ENCODE measurements at regions not wholly inside any gene's neighbourhood (a gene's known extent, or its start where the extent isn't known, plus 50 kb on each side); places are given as distances from the start of the nearest gene placed in this dataset.
"Not testable (repeated sequence)": the region's sequence is repeated elsewhere in the genome, so short reads cannot be mapped to it uniquely, and the experiment has no call there.

- Histone ChIP-seq H3K4me3 (ENCODE audit: low read depth in 1 of 2, low read length in 2 of 2) (no peak overlapping the region), H3K27ac (ENCODE audit: low read length) (no peak overlapping the region), H3K27me3 (ENCODE audit: low read depth, low read length) (no peaks in the 10 kb centered on the region), H3K4me1 (ENCODE audit: control insufficient read depth in 1 of 2, insufficient read depth in 2 of 2, low read length in 2 of 2) (no peaks in the 10 kb centered on the region), H3K9me3 (ENCODE audit: control insufficient read depth in 1 of 2, low read length in 2 of 2) (peaks cover 0 to 3% of the 10 kb centered on the region in 2 donors), H3K36me3 (ENCODE audit: control insufficient read depth in 1 of 2, insufficient read depth in 2 of 2, low read length in 2 of 2) (no peaks in the 10 kb centered on the region)
Observed at GRCh38 chr12:72723732-72724131, 451.6 kb downstream of the TRHDE start.

- H3K4me1 ChIP-seq (ENCODE audit: control insufficient read depth in 1 of 2, insufficient read depth in 2 of 2, low read length in 2 of 2), result no peaks in the 10 kb centered on the region
Observed at GRCh38 chr12:72729451-72730010, 457.4 kb downstream of the TRHDE start.

DNA sequence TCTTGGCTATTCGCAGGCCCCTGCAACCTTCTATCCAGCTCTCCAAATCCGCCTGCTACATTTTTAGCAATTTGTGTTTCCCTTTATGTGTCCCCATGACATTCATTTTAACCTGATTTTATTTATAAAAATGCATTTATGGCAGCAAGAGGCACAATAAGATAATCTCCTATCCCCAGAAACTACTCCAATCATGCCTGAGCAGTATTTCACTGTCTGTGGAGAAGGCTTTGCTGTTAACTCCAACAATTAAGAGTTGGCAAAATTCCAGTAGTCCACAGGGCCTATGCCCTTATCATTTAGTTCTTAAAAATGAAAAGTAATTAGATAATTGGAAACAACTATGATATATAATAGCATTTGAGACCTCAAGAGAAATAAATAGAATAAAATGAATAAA, 462.4 kb downstream of the TRHDE start:
- H3K9me3 ChIP-seq (ENCODE audit: control insufficient read depth in 1 of 2, low read length in 2 of 2), result no peaks in the 10 kb centered on the region
- H3K4me3 ChIP-seq (ENCODE audit: low read depth in 1 of 2, low read length in 2 of 2), result no peak overlapping the region
- no peaks in the 10 kb centered on the region for H3K36me3 ChIP-seq (ENCODE audit: control insufficient read depth in 1 of 2, insufficient read depth in 2 of 2, low read length in 2 of 2)
- H3K4me1 ChIP-seq (ENCODE audit: control insufficient read depth in 1 of 2, insufficient read depth in 2 of 2, low read length in 2 of 2), result no peaks in the 10 kb centered on the region
- no peak overlapping the region for H3K27ac ChIP-seq (ENCODE audit: low read length)
- H3K27me3 ChIP-seq (ENCODE audit: low read depth, low read length), result no peaks in the 10 kb centered on the region

More at GRCh38 chr12:72729451-72730010, 457.4 kb downstream of the TRHDE start:
- Histone ChIP-seq H3K36me3 (ENCODE audit: control insufficient read depth in 1 of 2, insufficient read depth in 2 of 2, low read length in 2 of 2) (no peaks in the 10 kb centered on the region), H3K4me3 (ENCODE audit: low read depth in 1 of 2, low read length in 2 of 2) (no peak overlapping the region), H3K27ac (ENCODE audit: low read length) (no peak overlapping the region), H3K9me3 (ENCODE audit: control insufficient read depth in 1 of 2, low read length in 2 of 2) (peaks cover 0 to 3% of the 10 kb centered on the region in 2 donors), H3K27me3 (ENCODE audit: low read depth, low read length) (no peaks in the 10 kb centered on the region)

- Histone ChIP-seq H3K9me3 (ENCODE audit: control insufficient read depth in 1 of 2, low read length in 2 of 2) (peaks cover 0 to 5% of the 10 kb centered on the region in 2 donors), H3K4me1 (ENCODE audit: control insufficient read depth in 1 of 2, insufficient read depth in 2 of 2, low read length in 2 of 2) (no peaks in the 10 kb centered on the region), H3K27me3 (ENCODE audit: low read depth, low read length) (no peaks in the 10 kb centered on the region), H3K27ac (ENCODE audit: low read length) (no peak overlapping the region), H3K4me3 (ENCODE audit: low read depth in 1 of 2, low read length in 2 of 2) (no peak overlapping the region), H3K36me3 (ENCODE audit: control insufficient read depth in 1 of 2, insufficient read depth in 2 of 2, low read length in 2 of 2) (no peaks in the 10 kb centered on the region)
Observed at GRCh38 chr12:72738811-72739210, 466.6 kb downstream of the TRHDE start.

- H3K9me3 ChIP-seq (ENCODE audit: control insufficient read depth in 1 of 2, low read length in 2 of 2), result peaks cover 0 to 5% of the 10 kb centered on the region in 2 donors
- no peaks in the 10 kb centered on the region for H3K27me3 ChIP-seq (ENCODE audit: low read depth, low read length)
- no peak overlapping the region for H3K4me3 ChIP-seq (ENCODE audit: low read depth in 1 of 2, low read length in 2 of 2)
- no peaks in the 10 kb centered on the region for H3K36me3 ChIP-seq (ENCODE audit: control insufficient read depth in 1 of 2, insufficient read depth in 2 of 2, low read length in 2 of 2)
- H3K27ac ChIP-seq (ENCODE audit: low read length), result no peak overlapping the region
- H3K4me1 ChIP-seq (ENCODE audit: control insufficient read depth in 1 of 2, insufficient read depth in 2 of 2, low read length in 2 of 2), result no peaks in the 10 kb centered on the region
Observed at GRCh38 chr12:72740064-72740463, 467.9 kb downstream of the TRHDE start.

GRCh38 chr12:72742568-72742967, 470.4 kb downstream of the TRHDE start:
- no peaks in the 10 kb centered on the region for H3K27me3 ChIP-seq (ENCODE audit: low read depth, low read length)
- H3K4me3 ChIP-seq (ENCODE audit: low read depth in 1 of 2, low read length in 2 of 2), result no peak overlapping the region
- H3K9me3 ChIP-seq (ENCODE audit: control insufficient read depth in 1 of 2, low read length in 2 of 2), result peaks cover 0 to 5% of the 10 kb centered on the region in 2 donors
- H3K27ac ChIP-seq (ENCODE audit: low read length), result no peak overlapping the region
- H3K4me1 ChIP-seq (ENCODE audit: control insufficient read depth in 1 of 2, insufficient read depth in 2 of 2, low read length in 2 of 2), result no peaks in the 10 kb centered on the region
- H3K36me3 ChIP-seq (ENCODE audit: control insufficient read depth in 1 of 2, insufficient read depth in 2 of 2, low read length in 2 of 2), result no peaks in the 10 kb centered on the region

- Histone ChIP-seq H3K36me3 (ENCODE audit: control insufficient read depth in 1 of 2, insufficient read depth in 2 of 2, low read length in 2 of 2) (no peaks in the 10 kb centered on the region), H3K4me3 (ENCODE audit: low read depth in 1 of 2, low read length in 2 of 2) (no peak overlapping the region), H3K27me3 (ENCODE audit: low read depth, low read length) (no peaks in the 10 kb centered on the region), H3K4me1 (ENCODE audit: control insufficient read depth in 1 of 2, insufficient read depth in 2 of 2, low read length in 2 of 2) (no peaks in the 10 kb centered on the region), H3K27ac (ENCODE audit: low read length) (no peak overlapping the region), H3K9me3 (ENCODE audit: control insufficient read depth in 1 of 2, low read length in 2 of 2) (peaks cover 0 to 5% of the 10 kb centered on the region in 2 donors)
Observed at GRCh38 chr12:72746048-72746447, 473.9 kb downstream of the TRHDE start.

GRCh38 chr12:72747111-72747849, 475.1 kb downstream of the TRHDE start:
- peaks cover 0 to 5% of the 10 kb centered on the region in 2 donors for H3K9me3 ChIP-seq (ENCODE audit: control insufficient read depth in 1 of 2, low read length in 2 of 2)
- no peaks in the 10 kb centered on the region for H3K4me1 ChIP-seq (ENCODE audit: control insufficient read depth in 1 of 2, insufficient read depth in 2 of 2, low read length in 2 of 2)
- no peak overlapping the region for H3K27ac ChIP-seq (ENCODE audit: low read length)
- no peaks in the 10 kb centered on the region for H3K27me3 ChIP-seq (ENCODE audit: low read depth, low read length)
- no peak overlapping the region for H3K4me3 ChIP-seq (ENCODE audit: low read depth in 1 of 2, low read length in 2 of 2)
- H3K36me3 ChIP-seq (ENCODE audit: control insufficient read depth in 1 of 2, insufficient read depth in 2 of 2, low read length in 2 of 2), result no peaks in the 10 kb centered on the region

DNA sequence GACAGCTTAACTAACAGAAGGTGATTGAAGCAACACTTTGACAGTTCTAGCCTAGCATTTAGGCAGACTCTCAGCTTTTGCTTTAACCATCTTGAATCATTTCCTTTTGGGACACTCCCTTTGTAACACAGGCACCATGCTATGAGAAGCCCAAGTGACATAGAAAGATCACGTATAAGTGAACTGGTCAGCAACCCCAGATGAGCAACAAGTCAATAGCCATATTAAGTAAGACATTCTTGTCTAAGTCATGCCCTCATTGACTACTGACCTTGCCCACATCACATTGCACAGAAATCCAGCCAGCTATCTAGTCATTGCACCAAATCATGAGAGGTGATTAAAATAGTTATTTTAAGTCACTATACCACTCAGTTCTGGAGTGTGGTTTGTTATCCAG, 476.8 kb downstream of the TRHDE start:
- Histone ChIP-seq H3K27ac (ENCODE audit: low read length) (no peak overlapping the region), H3K27me3 (ENCODE audit: low read depth, low read length) (no peaks in the 10 kb centered on the region), H3K36me3 (ENCODE audit: control insufficient read depth in 1 of 2, insufficient read depth in 2 of 2, low read length in 2 of 2) (no peaks in the 10 kb centered on the region), H3K4me1 (ENCODE audit: control insufficient read depth in 1 of 2, insufficient read depth in 2 of 2, low read length in 2 of 2) (no peaks in the 10 kb centered on the region), H3K9me3 (ENCODE audit: control insufficient read depth in 1 of 2, low read length in 2 of 2) (no peaks in the 10 kb centered on the region), H3K4me3 (ENCODE audit: low read depth in 1 of 2, low read length in 2 of 2) (no peak overlapping the region)

- H3K4me3 ChIP-seq (ENCODE audit: low read depth in 1 of 2, low read length in 2 of 2), result no peak overlapping the region
- H3K36me3 ChIP-seq (ENCODE audit: control insufficient read depth in 1 of 2, insufficient read depth in 2 of 2, low read length in 2 of 2), result no peaks in the 10 kb centered on the region
- no peak overlapping the region for H3K27ac ChIP-seq (ENCODE audit: low read length)
- no peaks in the 10 kb centered on the region for H3K27me3 ChIP-seq (ENCODE audit: low read depth, low read length)
- H3K4me1 ChIP-seq (ENCODE audit: control insufficient read depth in 1 of 2, insufficient read depth in 2 of 2, low read length in 2 of 2), result no peaks in the 10 kb centered on the region
- H3K9me3 ChIP-seq (ENCODE audit: control insufficient read depth in 1 of 2, low read length in 2 of 2), result peaks cover 0 to 7% of the 10 kb centered on the region in 2 donors
Observed at GRCh38 chr12:72753571-72753970, 481.4 kb downstream of the TRHDE start.

DNA sequence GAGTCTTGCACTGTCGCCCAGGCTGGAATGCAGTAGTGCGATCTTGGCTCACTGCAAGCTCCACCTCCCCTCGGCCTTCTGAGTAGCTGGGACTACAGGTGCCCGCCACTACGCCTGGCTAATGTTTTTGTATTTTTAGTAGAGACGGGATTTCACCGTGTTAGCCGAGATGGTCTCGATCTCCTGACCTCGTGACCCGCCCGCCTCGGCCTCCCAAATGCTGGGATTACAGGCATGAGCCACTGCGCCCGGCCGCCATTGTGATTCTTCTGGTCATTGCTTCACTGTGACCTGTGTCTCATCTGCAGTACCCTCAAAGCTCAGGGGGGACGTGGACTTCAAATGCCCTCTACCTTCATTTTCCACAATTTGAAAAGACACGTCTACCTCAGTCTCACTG, 481.9 kb downstream of the TRHDE start:
- H3K4me3 ChIP-seq (ENCODE audit: low read depth in 1 of 2, low read length in 2 of 2); H3K27me3 ChIP-seq (ENCODE audit: low read depth, low read length); H3K4me1 ChIP-seq (ENCODE audit: control insufficient read depth in 1 of 2, insufficient read depth in 2 of 2, low read length in 2 of 2); H3K36me3 ChIP-seq (ENCODE audit: control insufficient read depth in 1 of 2, insufficient read depth in 2 of 2, low read length in 2 of 2); H3K9me3 ChIP-seq (ENCODE audit: control insufficient read depth in 1 of 2, low read length in 2 of 2); H3K27ac ChIP-seq (ENCODE audit: low read length): not testable (repeated sequence)

DNA sequence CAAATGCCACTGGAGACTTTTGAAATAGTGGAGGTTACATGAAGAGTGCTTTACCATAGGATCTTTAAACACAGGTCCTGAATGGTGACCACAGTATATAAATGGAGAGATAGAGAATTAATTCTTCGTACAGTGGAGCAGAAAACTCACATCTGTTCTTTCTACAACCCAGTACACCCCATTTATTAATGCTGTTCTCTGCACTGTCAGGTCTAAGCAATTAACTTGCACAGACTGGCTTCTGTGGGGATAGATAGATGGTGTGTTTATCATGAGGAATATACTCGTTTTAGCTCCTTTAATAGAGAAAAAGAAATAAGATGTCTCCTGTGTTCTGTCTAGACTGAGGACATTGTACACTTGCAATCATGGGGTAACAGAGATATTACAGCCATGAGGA, 494.3 kb downstream of the TRHDE start:
- Histone ChIP-seq H3K36me3 (ENCODE audit: control insufficient read depth in 1 of 2, insufficient read depth in 2 of 2, low read length in 2 of 2) (no peaks in the 10 kb centered on the region), H3K27ac (ENCODE audit: low read length) (no peak overlapping the region), H3K4me1 (ENCODE audit: control insufficient read depth in 1 of 2, insufficient read depth in 2 of 2, low read length in 2 of 2) (no peaks in the 10 kb centered on the region), H3K27me3 (ENCODE audit: low read depth, low read length) (no peaks in the 10 kb centered on the region), H3K9me3 (ENCODE audit: control insufficient read depth in 1 of 2, low read length in 2 of 2) (peaks cover 0 to 4% of the 10 kb centered on the region in 2 donors), H3K4me3 (ENCODE audit: low read depth in 1 of 2, low read length in 2 of 2) (no peak overlapping the region)

Data from muscle layer of duodenum (tissue), 2 donors.